Right atrium auricular region (tissue), 2 donors: ENCODE measurements at regions not wholly inside any gene's neighbourhood (a gene's known extent, or its start where the extent isn't known, plus 50 kb on each side); places are given as distances from the start of the nearest gene placed in this dataset.

Source experiments
- DNase-seq: peaks from one replicate; pipeline ENCODE4 v3.0.0-alpha.2; 2019; ENCODE audit warnings: low spot score
- H3K27ac ChIP-seq, 2 donors: fragments of 200-600 bp; sonication (generic); 1 replicate in 1 of 2; 2 replicates in 1 of 2; pipeline ENCODE4 v1.5.1; 2016 to 2019
- H3K27me3 ChIP-seq, 2 donors: fragments of 200-600 bp; sonication (generic); one replicate each; pipeline versions ENCODE4 v1.5.1 to v1.6.0; 2017 to 2019
- H3K36me3 ChIP-seq: fragments of 200-600 bp; sonication (generic); one replicate; pipeline ENCODE4 v1.5.1; 2016
- H3K4me1 ChIP-seq, 2 donors: fragments of 200-600 bp; sonication (generic); one replicate each; pipeline versions ENCODE4 v1.5.1 to v1.6.0; 2017 to 2019
- H3K4me3 ChIP-seq, 2 donors: fragments of 200-600 bp; sonication (generic); 1 replicate in 1 of 2; 2 replicates in 1 of 2; pipeline ENCODE4 v1.5.1; 2017 to 2019; ENCODE audit warnings: mild to moderate bottlenecking in 1 of 2, moderate library complexity in 1 of 2
- H3K9me3 ChIP-seq, 2 donors: fragments of 200-600 bp; sonication (generic); one replicate each; pipeline ENCODE4 v1.5.1; 2019
- CTCF ChIP-seq, 2 donors: fragments of 200-600 bp; sonication (generic); IDR thresholded peaks; one replicate each; pipeline ENCODE4 v1.5.1; 2019; ENCODE audit warnings: antibody characterized with exemption in 2 of 2

GRCh38 chr5:109605207-109605730 is 84.5 kb upstream of the MAN2A1 start:
- Histone ChIP-seq H3K9me3 (no peaks in the 10 kb centered on the region), H3K4me1 (no peaks in the 10 kb centered on the region), H3K4me3 (no peak overlapping the region), H3K27ac (no peak overlapping the region), H3K27me3 (no peaks in the 10 kb centered on the region), H3K36me3 (no peaks in the 10 kb centered on the region)
- TF ChIP-seq CTCF (IDR thresholded peaks at IDR 0.05) = no peak
- no peak for DNase-seq

GRCh38 chr5:109604758-109605157 is 85.0 kb upstream of the MAN2A1 start:
- TF ChIP-seq CTCF (IDR thresholded peaks at IDR 0.05) = no peak
- DNase-seq = no peak
- Histone ChIP-seq H3K27ac (no peak overlapping the region), H3K4me1 (no peaks in the 10 kb centered on the region), H3K36me3 (no peaks in the 10 kb centered on the region), H3K27me3 (no peaks in the 10 kb centered on the region), H3K4me3 (no peak overlapping the region), H3K9me3 (no peaks in the 10 kb centered on the region)

- H3K27me3 ChIP-seq = no peaks in the 10 kb centered on the region
- no peak for TF ChIP-seq CTCF (IDR thresholded peaks at IDR 0.05)
- no peak overlapping the region for H3K4me3 ChIP-seq
- H3K27ac ChIP-seq = no peak overlapping the region
- no peaks in the 10 kb centered on the region for H3K36me3 ChIP-seq
- no peak for DNase-seq
- no peaks in the 10 kb centered on the region for H3K9me3 ChIP-seq
- H3K4me1 ChIP-seq = no peaks in the 10 kb centered on the region
Observed at GRCh38 chr5:109601736-109602135, 88.0 kb upstream of the MAN2A1 start.

GRCh38 chr5:109597893-109598292 is 91.8 kb upstream of the MAN2A1 start:
- Histone ChIP-seq H3K27ac (no peak overlapping the region), H3K4me1 (no peaks in the 10 kb centered on the region), H3K27me3 (no peaks in the 10 kb centered on the region), H3K9me3 (no peaks in the 10 kb centered on the region), H3K36me3 (no peaks in the 10 kb centered on the region), H3K4me3 (no peak overlapping the region)
- no peak for TF ChIP-seq CTCF (IDR thresholded peaks at IDR 0.05)
- no peak for DNase-seq

GRCh38 chr5:109594217-109594616 is 95.5 kb upstream of the MAN2A1 start:
- no peak overlapping the region for H3K27ac ChIP-seq
- no peak overlapping the region for H3K4me3 ChIP-seq
- TF ChIP-seq CTCF (IDR thresholded peaks at IDR 0.05) = no peak
- H3K4me1 ChIP-seq = no peaks in the 10 kb centered on the region
- H3K9me3 ChIP-seq = no peaks in the 10 kb centered on the region
- no peak for DNase-seq
- H3K27me3 ChIP-seq = no peaks in the 10 kb centered on the region
- no peaks in the 10 kb centered on the region for H3K36me3 ChIP-seq

- Histone ChIP-seq H3K9me3 (no peaks in the 10 kb centered on the region), H3K36me3 (no peaks in the 10 kb centered on the region), H3K27me3 (no peaks in the 10 kb centered on the region), H3K4me1 (no peaks in the 10 kb centered on the region), H3K4me3 (no peak overlapping the region), H3K27ac (no peak overlapping the region)
- DNase-seq = no peak
- TF ChIP-seq CTCF (IDR thresholded peaks at IDR 0.05) = no peak
Observed at GRCh38 chr5:109590799-109591198, 98.9 kb upstream of the MAN2A1 start.
